DOHH2 (cell line): ENCODE measurements at regions not wholly inside any gene's neighbourhood (a gene's known extent, or its start where the extent isn't known, plus 50 kb on each side); places are given as distances from the start of the nearest gene placed in this dataset.
A peak's percentile ranks its signal among the peaks of the same experiment; 100 is the strongest.

ENCODE experiments used
- H3F3A ChIP-seq: fragments of 200-600 bp; sonication (generic), shearing (Covaris generic); 2 replicates; pipeline ENCODE4 v1.6.0; 2016; ENCODE audit warnings: antibody characterized with exemption, mild to moderate bottlenecking; ENCODE audit not compliant: control insufficient read depth, insufficient read depth
- H3K27ac ChIP-seq: fragments of 200-600 bp; sonication (generic); 2 replicates; pipeline ENCODE4 v1.5.1; 2014; ENCODE audit warnings: low read depth, mild to moderate bottlenecking, low read length, moderate library complexity
- H3K27me3 ChIP-seq: fragments of 200-600 bp; sonication (generic); 2 replicates; pipeline ENCODE4 v1.6.1; 2014; ENCODE audit warnings: mild to moderate bottlenecking, low read length, mixed read lengths; ENCODE audit not compliant: control insufficient read depth
- H3K36me3 ChIP-seq: fragments of 200-600 bp; sonication (generic); 2 replicates; pipeline ENCODE4 v1.6.1; 2014; ENCODE audit warnings: mild to moderate bottlenecking, low read length, moderate library complexity, mixed read lengths; ENCODE audit not compliant: control insufficient read depth
- H3K4me1 ChIP-seq: fragments of 200-600 bp; sonication (generic); 2 replicates; pipeline ENCODE4 v1.6.1; 2014; ENCODE audit warnings: mild to moderate bottlenecking, low read length, mixed read lengths; ENCODE audit not compliant: control insufficient read depth
- H3K4me2 ChIP-seq: fragments of 200-600 bp; sonication (generic); 2 replicates; pipeline ENCODE4 v1.6.0; 2014; ENCODE audit warnings: mild to moderate bottlenecking, low read length, moderate library complexity
- H3K4me3 ChIP-seq: fragments of 200-600 bp; sonication (generic); 2 replicates; pipeline ENCODE4 v1.5.1; 2014; ENCODE audit warnings: mild to moderate bottlenecking, low read length, mixed read lengths
- H3K79me2 ChIP-seq: fragments of 200-600 bp; sonication (generic); 2 replicates; pipeline ENCODE4 v1.6.1; 2014; ENCODE audit warnings: mild to moderate bottlenecking, low read length, mixed read lengths; ENCODE audit not compliant: control insufficient read depth
- H3K9me2 ChIP-seq: fragments of 200-600 bp; sonication (generic); replicated peaks from 2 replicates; pipeline ENCODE4 v1.6.1; 2014; ENCODE audit warnings: mild to moderate bottlenecking, low read length, mixed read lengths; ENCODE audit not compliant: control insufficient read depth
- H3K9me3 ChIP-seq: fragments of 200-600 bp; sonication (generic); 2 replicates; pipeline ENCODE4 v1.6.1; 2014; ENCODE audit warnings: antibody characterized with exemption, low read length, mixed read lengths; ENCODE audit not compliant: control insufficient read depth, insufficient read depth
- H4K20me1 ChIP-seq: fragments of 200-600 bp; sonication (generic); 2 replicates; pipeline ENCODE4 v1.6.0; 2014; ENCODE audit warnings: low read depth, mild to moderate bottlenecking, antibody characterized with exemption, low read length, moderate library complexity; ENCODE audit not compliant: control insufficient read depth, insufficient read depth
- CTCF ChIP-seq: fragments of 200-600 bp; sonication (generic); IDR thresholded peaks from one replicate; pipeline ENCODE4 v1.5.1; 2014; ENCODE audit warnings: antibody characterized with exemption, mild to moderate bottlenecking, low read depth, low read length; ENCODE audit not compliant: poor library complexity, severe bottlenecking
- EZH2phosphoT487 ChIP-seq: fragments of 200-600 bp; sonication (generic); IDR thresholded peaks from 2 replicates; pipeline ENCODE4 v1.6.1; 2017; ENCODE audit warnings: borderline replicate concordance, mild to moderate bottlenecking, antibody characterized with exemption, low read length, moderate library complexity, mixed read lengths

- TF ChIP-seq CTCF: no peak
- TF ChIP-seq EZH2phosphoT487: no peak
- Histone ChIP-seq H3K4me1 (peaks cover 97% of the 10 kb centered on the region), H3K79me2 (no peaks in the 10 kb centered on the region), H3K9me2 (no peaks in the 10 kb centered on the region), H3K4me2 (peak overlapping the region; percentile 88), H3K27ac (peak overlapping the region; percentile 99), H3K4me3 (peak overlapping the region; percentile 35), H3F3A (peaks cover 47% of the 10 kb centered on the region), H3K27me3 (no peaks in the 10 kb centered on the region), H3K36me3 (peaks cover 7% of the 10 kb centered on the region), H4K20me1 (no peaks in the 10 kb centered on the region), H3K9me3 (peaks cover 4% of the 10 kb centered on the region; the same call in 1 of the 2 replicates)
Observed at GRCh38 chr10:7481368-7481765, 70.5 kb upstream of the SFMBT2 start.

DNA sequence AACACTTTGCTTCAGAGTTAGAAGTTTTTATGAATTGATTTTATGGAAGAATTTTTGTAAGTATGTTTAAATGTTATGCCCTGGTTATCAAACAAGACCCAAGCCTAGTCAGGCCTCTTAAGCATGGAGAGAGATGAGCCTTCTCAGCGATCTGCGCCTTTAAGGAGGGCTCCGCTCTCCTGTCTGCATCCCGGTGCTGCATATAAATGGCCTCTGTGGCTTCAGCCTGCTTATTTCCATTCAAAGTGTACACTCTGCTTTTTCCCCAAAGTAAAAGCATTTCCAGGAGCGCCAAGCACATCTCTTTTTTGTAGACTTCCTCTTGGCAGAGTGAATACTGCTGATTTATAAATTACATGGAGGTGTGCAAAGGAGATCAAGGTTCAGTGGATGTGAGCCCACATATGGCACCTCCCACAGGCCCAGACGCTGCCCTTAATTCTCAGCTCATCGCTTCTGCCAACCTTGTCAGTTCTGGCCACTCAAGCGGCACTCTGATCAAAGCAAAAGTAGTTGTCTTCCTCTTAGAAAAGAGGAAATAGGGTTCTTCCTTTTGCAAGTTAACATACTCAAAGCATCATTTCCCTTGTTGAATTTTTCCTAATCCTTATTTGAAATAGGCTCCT, 70.0 kb upstream of the SFMBT2 start:
- H3K4me2 ChIP-seq: peak overlapping the region; percentile 88
- no peak for TF ChIP-seq CTCF
- TF ChIP-seq EZH2phosphoT487: no peak
- H3K27ac ChIP-seq: peak overlapping the region; percentile 99

DNA sequence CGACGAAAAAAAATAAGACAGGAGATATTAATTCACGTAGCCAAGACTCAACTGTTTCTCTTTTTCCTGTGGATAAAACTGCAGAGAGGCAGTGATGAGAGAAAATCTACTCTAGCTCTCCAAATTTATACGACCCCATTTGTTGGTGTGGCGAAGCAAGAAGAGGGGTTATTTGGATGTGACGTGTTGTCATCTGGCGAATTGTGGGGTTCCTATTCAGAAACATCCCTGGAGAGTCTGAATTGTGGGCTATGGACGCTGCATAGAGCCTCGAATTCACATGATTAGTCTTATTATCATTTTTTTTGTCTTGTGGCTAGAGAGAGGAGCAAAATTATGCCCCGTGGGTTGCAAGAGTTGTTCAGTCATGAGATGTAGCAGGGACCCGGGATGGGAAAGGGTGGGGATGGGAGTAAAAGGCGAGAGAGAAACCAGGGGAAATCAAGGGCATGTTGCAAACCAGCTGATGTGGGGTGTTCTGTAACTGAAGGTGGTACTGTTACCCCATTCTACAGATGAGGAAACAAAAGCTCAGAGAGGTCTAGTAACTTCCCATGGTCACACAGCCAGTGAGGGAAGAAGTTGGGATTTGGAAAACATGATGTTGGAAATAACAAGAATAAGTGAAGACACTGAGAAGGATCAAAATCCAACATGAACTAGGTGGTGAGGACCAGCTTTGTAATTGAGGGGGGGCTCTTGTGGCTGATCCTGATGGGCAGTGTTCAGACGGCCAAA, 69.2 kb upstream of the SFMBT2 start:
- peaks cover 97% of the 10 kb centered on the region for H3K4me1 ChIP-seq
- peaks cover 4% of the 10 kb centered on the region; the same call in 1 of the 2 replicates for H3K9me3 ChIP-seq
- H3K27ac ChIP-seq: peak overlapping the region; percentile 99
- H3F3A ChIP-seq: peaks cover 60% of the 10 kb centered on the region
- H3K27me3 ChIP-seq: no peaks in the 10 kb centered on the region
- H3K4me3 ChIP-seq: peak overlapping the region; percentile 65
- H3K36me3 ChIP-seq: peaks cover 7% of the 10 kb centered on the region
- no peaks in the 10 kb centered on the region for H3K79me2 ChIP-seq
- TF ChIP-seq CTCF (no peak), EZH2phosphoT487 (no peak)
- H3K9me2 ChIP-seq: no peaks in the 10 kb centered on the region
- H4K20me1 ChIP-seq: no peaks in the 10 kb centered on the region
- H3K4me2 ChIP-seq: peak overlapping the region; percentile 88

More for the DNA sequence above, 70.0 kb upstream of the SFMBT2 start:
- H3K4me3 ChIP-seq: peak overlapping the region; percentile 65
- H3F3A ChIP-seq: peaks cover 52% of the 10 kb centered on the region
- no peaks in the 10 kb centered on the region for H3K79me2 ChIP-seq
- H3K9me3 ChIP-seq: peaks cover 4% of the 10 kb centered on the region; the same call in 1 of the 2 replicates
- peaks cover 7% of the 10 kb centered on the region for H3K36me3 ChIP-seq
- no peaks in the 10 kb centered on the region for H3K9me2 ChIP-seq
- H4K20me1 ChIP-seq: no peaks in the 10 kb centered on the region
- no peaks in the 10 kb centered on the region for H3K27me3 ChIP-seq
- H3K4me1 ChIP-seq: peaks cover 97% of the 10 kb centered on the region
